Gastroesophageal sphincter (tissue), 4 donors: ENCODE measurements at regions not wholly inside any gene's neighbourhood (a gene's known extent, or its start where the extent isn't known, plus 50 kb on each side); places are given as distances from the start of the nearest gene placed in this dataset.

ENCODE experiments used
- ATAC-seq: fragments of 150-250 bp; one replicate; pipeline ENCODE4 v1.9.1; 2016; ENCODE audit warnings: mild to moderate bottlenecking, moderate library complexity
- H3K27ac ChIP-seq, 4 donors: fragments of 200-600 bp; sonication (generic) in 3 of 4; 1 replicate in 3 of 4; 2 replicates in 1 of 4; pipeline ENCODE4 v1.5.1; 2016 to 2019
- H3K27me3 ChIP-seq: fragments of 200-600 bp; sonication (generic); one replicate; pipeline ENCODE4 v1.5.1; 2019
- H3K36me3 ChIP-seq, 2 donors: fragments of 200-600 bp; sonication (generic); one replicate each; pipeline ENCODE4 v1.5.1; 2019; ENCODE audit warnings: control low read depth in 1 of 2
- H3K4me1 ChIP-seq, 3 donors: fragments of 200-600 bp; sonication (generic); 1 replicate in 2 of 3; 2 replicates in 1 of 3; pipeline ENCODE4 v1.5.1; 2016 to 2019; ENCODE audit warnings: control low read depth in 2 of 3
- H3K4me3 ChIP-seq, 2 donors: fragments of 200-600 bp; sonication (generic); one replicate each; pipeline ENCODE4 v1.5.1; 2019; ENCODE audit warnings: mild to moderate bottlenecking in 1 of 2, moderate library complexity in 1 of 2
- H3K9me3 ChIP-seq, 3 donors: fragments of 200-600 bp; sonication (generic); one replicate each; pipeline ENCODE4 v1.5.1; 2017 to 2019; ENCODE audit warnings: control low read depth in 2 of 3
- CTCF ChIP-seq, 4 experiments: fragments of 200-600 bp in 2 of 4; fragments of 450-650 bp in 2 of 4; sonication (generic) in 1 of 4; IDR thresholded peaks; one replicate each; pipeline ENCODE4 v1.5.1; 2017 to 2019; ENCODE audit warnings: antibody characterized with exemption in 4 of 4, mild to moderate bottlenecking in 2 of 4, moderate library complexity in 2 of 4
- EP300 ChIP-seq: sonication (generic); formaldehyde crosslinking; IDR thresholded peaks from one replicate; pipeline ENCODE4 v1.6.1; 2017; ENCODE audit warnings: antibody characterized with exemption, mild to moderate bottlenecking
- POLR2A ChIP-seq, 2 donors: fragments of 450-650 bp; IDR thresholded peaks; one replicate each; pipeline ENCODE4 v1.6.1; 2017; ENCODE audit warnings: antibody characterized with exemption in 2 of 2, mild to moderate bottlenecking in 2 of 2, moderate library complexity in 1 of 2
- POLR2AphosphoS5 ChIP-seq: sonication (generic); formaldehyde crosslinking; IDR thresholded peaks from one replicate; pipeline ENCODE4 v1.6.1; 2017; ENCODE audit warnings: antibody characterized with exemption
- WGBS, 2 donors: methylation state at CpG; one replicate each; pipeline ENCODE4 v1.1.5; 2018; ENCODE audit warnings: low coverage in 1 of 2; 5-methylcytosine and 5-hydroxymethylcytosine counted together

GRCh38 chr5:2381070-2381469, 370.4 kb downstream of the IRX2 start:
- Histone ChIP-seq H3K4me3 (no peak overlapping the region), H3K27me3 (peaks cover 19% of the 10 kb centered on the region), H3K27ac (no peak overlapping the region), H3K4me1 (no peaks in the 10 kb centered on the region), H3K36me3 (no peaks in the 10 kb centered on the region), H3K9me3 (no peaks in the 10 kb centered on the region)
- no peak for ATAC-seq
- TF ChIP-seq POLR2A (IDR thresholded peaks at IDR 0.05) (no peak), CTCF (IDR thresholded peaks at IDR 0.05) (no peak), POLR2AphosphoS5 (no peak), EP300 (no peak)
- 77 to 97% methylated on average over 3 to 5 of the region's 7 CpGs for WGBS, 2 donors

DNA sequence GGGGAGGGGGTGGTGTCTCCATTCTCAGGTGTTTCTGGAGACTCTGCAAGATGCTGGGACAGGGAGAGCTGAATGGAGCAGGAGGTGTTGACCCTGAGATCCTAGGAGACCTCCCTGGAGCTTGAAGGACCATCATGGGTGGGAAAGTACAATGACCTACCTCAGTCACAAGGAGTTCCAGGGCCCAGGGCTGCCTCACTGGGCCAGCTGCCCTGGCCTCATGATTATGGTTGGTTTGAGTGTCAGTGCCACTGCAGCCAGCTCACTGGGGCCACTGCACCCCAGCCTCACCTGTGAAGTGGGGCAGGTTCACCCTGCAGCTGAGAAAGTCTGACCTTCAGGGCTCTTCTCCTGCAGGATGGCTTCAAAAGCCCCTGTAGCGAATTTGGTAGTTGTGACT, 372.5 kb downstream of the IRX2 start:
- Histone ChIP-seq H3K9me3 (no peaks in the 10 kb centered on the region), H3K27me3 (peaks cover 18% of the 10 kb centered on the region), H3K27ac (no peak overlapping the region), H3K4me1 (no peaks in the 10 kb centered on the region), H3K36me3 (no peaks in the 10 kb centered on the region), H3K4me3 (no peak overlapping the region)
- 60% methylated on average over 1 of the region's 1 CpG; no CpG with 5 or more reads in 1 of the 2 donors for WGBS, 2 donors
- ATAC-seq, result no peak
- no peak for TF ChIP-seq CTCF (IDR thresholded peaks at IDR 0.05)
- TF ChIP-seq EP300, result no peak
- TF ChIP-seq POLR2A (IDR thresholded peaks at IDR 0.05), result no peak
- no peak for TF ChIP-seq POLR2AphosphoS5

DNA sequence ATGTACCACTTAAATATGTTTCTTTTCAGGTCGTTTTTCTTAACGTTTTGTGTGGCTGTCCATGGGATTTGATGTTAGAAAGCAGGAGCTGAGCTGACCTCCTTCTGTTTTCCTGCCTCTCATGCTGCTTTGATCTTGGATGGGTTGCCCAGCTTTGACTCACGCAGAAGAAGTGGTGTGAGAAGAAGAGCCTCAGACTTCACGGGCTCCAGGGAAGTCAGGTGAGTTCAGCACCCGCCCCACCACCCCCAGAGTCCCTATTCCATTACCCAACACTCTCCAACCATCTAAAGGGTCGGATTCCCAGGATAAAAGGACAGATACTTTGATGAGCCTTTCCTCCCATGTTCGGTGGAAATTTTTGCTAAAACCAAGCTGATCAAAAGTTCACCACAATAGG, 373.4 kb downstream of the IRX2 start:
- no peak overlapping the region for H3K4me3 ChIP-seq
- no peak overlapping the region for H3K27ac ChIP-seq
- H3K27me3 ChIP-seq, result peaks cover 10% of the 10 kb centered on the region
- WGBS, 2 donors, result 56 to 80% methylated on average over 1 to 5 of the region's 7 CpGs
- H3K9me3 ChIP-seq, result no peaks in the 10 kb centered on the region
- no peak for ATAC-seq
- TF ChIP-seq POLR2A (IDR thresholded peaks at IDR 0.05), result no peak
- TF ChIP-seq EP300, result no peak
- no peak for TF ChIP-seq CTCF (IDR thresholded peaks at IDR 0.05)
- no peak for TF ChIP-seq POLR2AphosphoS5
- H3K36me3 ChIP-seq, result no peaks in the 10 kb centered on the region
- no peaks in the 10 kb centered on the region for H3K4me1 ChIP-seq

DNA sequence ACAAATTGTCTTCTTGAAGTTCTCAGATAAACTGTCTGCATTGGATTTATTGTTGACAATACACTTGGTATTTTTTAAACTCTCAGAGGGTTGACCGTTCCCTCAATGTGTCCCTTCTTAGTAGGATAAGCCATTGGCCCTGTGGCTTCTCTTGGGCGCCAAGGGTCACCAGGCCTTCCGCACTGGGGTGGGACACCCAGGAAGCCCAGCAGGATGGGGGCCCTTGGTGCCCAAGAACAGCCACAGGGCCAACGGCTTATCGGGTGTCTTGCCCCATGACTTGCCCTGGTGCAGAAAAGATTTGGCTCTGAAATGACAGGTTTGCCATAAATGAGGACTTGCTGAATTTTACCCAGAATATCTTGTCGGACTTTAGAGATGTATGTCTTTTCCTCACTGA, 375.0 kb downstream of the IRX2 start:
- TF ChIP-seq POLR2AphosphoS5, result no peak
- no peak for TF ChIP-seq CTCF (IDR thresholded peaks at IDR 0.05)
- no peak for TF ChIP-seq EP300
- no peak for TF ChIP-seq POLR2A (IDR thresholded peaks at IDR 0.05)
- no peak for ATAC-seq
- Histone ChIP-seq H3K27me3 (peaks cover 7% of the 10 kb centered on the region), H3K27ac (no peak overlapping the region), H3K4me1 (no peaks in the 10 kb centered on the region), H3K4me3 (no peak overlapping the region), H3K36me3 (no peaks in the 10 kb centered on the region), H3K9me3 (no peaks in the 10 kb centered on the region)
- 85 to 100% methylated on average over 3 to 6 of the region's 6 CpGs for WGBS, 2 donors

DNA sequence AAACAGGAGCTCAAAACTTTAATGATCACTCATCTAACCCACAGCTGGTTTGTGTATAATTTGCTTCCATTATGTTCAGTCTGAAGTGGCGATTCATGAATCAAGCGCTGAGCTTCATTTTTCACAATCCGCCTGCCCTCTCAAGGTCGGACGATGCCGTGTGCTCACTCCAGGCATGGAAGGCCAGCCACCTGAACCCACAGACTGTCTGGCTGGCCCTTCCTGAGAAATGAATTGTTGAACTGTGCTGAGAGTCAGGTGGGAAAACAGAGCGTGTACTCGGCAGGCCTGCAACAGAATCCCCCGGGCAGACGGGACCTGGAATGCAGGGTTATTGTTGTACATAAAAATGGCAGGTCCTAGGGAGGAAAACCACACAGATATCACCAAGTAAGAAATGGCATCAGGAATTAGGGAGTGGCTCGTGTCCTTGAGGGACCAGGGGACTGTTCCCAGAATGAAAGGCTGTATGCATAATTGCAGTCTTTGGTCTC, 375.7 kb downstream of the IRX2 start:
- no peaks in the 10 kb centered on the region for H3K36me3 ChIP-seq
- WGBS, 2 donors, result 37 to 44% methylated on average over 1 to 11 of the region's 11 CpGs

More for the DNA sequence above, 375.7 kb downstream of the IRX2 start:
- no peak for ATAC-seq
- no peak overlapping the region for H3K27ac ChIP-seq
- H3K4me1 ChIP-seq, result no peaks in the 10 kb centered on the region
- TF ChIP-seq CTCF (IDR thresholded peaks at IDR 0.05), result no peak
- TF ChIP-seq POLR2A (IDR thresholded peaks at IDR 0.05), result no peak
- no peak for TF ChIP-seq POLR2AphosphoS5
- TF ChIP-seq EP300, result no peak
- H3K9me3 ChIP-seq, result no peaks in the 10 kb centered on the region
- H3K27me3 ChIP-seq, result peaks cover 7% of the 10 kb centered on the region
- no peak overlapping the region for H3K4me3 ChIP-seq
